Prostate gland (tissue), 2 donors: ENCODE measurements at regions not wholly inside any gene's neighbourhood (a gene's known extent, or its start where the extent isn't known, plus 50 kb on each side); places are given as distances from the start of the nearest gene placed in this dataset.

ENCODE experiments used
- CTCF ChIP-seq, 4 experiments: fragments of 200-600 bp in 2 of 4; fragments of 450-650 bp in 2 of 4; sonication (generic) in 2 of 4; IDR thresholded peaks; 1 replicate in 3 of 4; 2 replicates in 1 of 4; pipeline ENCODE4 v1.5.1; 2016 to 2019; ENCODE audit warnings: antibody characterized with exemption in 4 of 4, mild to moderate bottlenecking in 2 of 4, moderate library complexity in 2 of 4
- POLR2A ChIP-seq: fragments of 450-650 bp; IDR thresholded peaks from one replicate; pipeline ENCODE4 v1.6.1; 2016; ENCODE audit warnings: antibody characterized with exemption, mild to moderate bottlenecking

- TF ChIP-seq POLR2A (no peak), CTCF (IDR thresholded peaks at IDR 0.05) (no peak)
Measured at GRCh38 chr1:191279266-191279800, 801.7 kb upstream of the BRINP3 start.
